ENCODE measurements at regions not wholly inside any gene's neighbourhood (a gene's known extent, or its start where the extent isn't known, plus 50 kb on each side); places are given as distances from the start of the nearest gene placed in this dataset.

- TF ChIP-seq CTCF (IDR thresholded peaks at IDR 0.05) = no peak
- no peak for TF ChIP-seq POLR2AphosphoS5 (IDR thresholded peaks at IDR 0.05)
Observed at GRCh38 chr2:234373481-234374149, 123.3 kb downstream of the ARL4C start.

All from prostate gland (tissue), 2 donors.